ENCODE measurements at regions not wholly inside any gene's neighbourhood (a gene's known extent, or its start where the extent isn't known, plus 50 kb on each side); places are given as distances from the start of the nearest gene placed in this dataset.

DNA sequence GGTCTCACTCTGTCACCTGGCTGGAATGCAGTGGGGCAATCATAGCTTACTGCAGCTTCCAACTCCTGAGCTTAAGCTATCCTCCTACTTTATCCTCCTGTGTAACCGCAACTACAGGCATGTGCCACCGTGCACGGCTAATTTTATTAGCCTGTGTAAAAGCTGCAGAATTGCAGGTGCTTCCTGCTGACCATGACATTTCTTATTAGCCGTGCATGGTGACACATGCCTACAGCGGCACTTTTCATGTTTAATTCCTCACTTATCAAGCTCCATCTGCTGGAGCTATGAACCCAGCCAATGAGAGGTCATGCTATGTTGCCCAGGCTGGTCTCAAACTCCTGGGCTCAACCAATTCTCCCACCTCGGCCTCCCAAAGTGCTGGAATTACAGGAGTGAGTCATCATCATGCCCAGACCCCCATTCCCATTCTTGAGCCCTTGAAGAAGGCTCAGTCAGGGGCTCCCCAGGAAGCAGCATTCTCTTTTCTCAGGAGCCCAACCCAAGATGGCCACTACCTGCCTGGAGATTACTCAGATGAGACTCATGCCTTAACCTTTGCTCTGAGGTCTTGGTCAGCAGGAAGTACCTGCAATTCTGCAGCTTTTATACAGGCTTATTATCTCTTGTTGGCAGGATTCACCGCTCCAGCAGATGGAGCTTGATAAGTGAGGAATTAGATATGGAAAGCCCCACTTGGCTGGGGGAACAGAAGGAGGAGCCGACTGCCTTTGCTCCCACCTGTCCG lies 503.2 kb downstream of the MED13L start:
- DNase-seq: no peak
- peaks cover 5 to 13% of the 10 kb centered on the region in 2 donors for H3K4me1 ChIP-seq
- H3K27ac ChIP-seq: no peak overlapping the region
- H3K9me3 ChIP-seq: no peaks in the 10 kb centered on the region
- H3K36me3 ChIP-seq: no peaks in the 10 kb centered on the region
- intact Hi-C loops (cut with DNase I): no loop called here
- 89 to 91% methylated on average over 9 of the region's 9 CpGs for WGBS, 2 donors
- no peak overlapping the region for H3K4me3 ChIP-seq (replicated peaks in 1 of 3)
- no peak for TF ChIP-seq POLR2A (IDR thresholded peaks at IDR 0.05)
- H3K27me3 ChIP-seq: no peaks in the 10 kb centered on the region

DNA sequence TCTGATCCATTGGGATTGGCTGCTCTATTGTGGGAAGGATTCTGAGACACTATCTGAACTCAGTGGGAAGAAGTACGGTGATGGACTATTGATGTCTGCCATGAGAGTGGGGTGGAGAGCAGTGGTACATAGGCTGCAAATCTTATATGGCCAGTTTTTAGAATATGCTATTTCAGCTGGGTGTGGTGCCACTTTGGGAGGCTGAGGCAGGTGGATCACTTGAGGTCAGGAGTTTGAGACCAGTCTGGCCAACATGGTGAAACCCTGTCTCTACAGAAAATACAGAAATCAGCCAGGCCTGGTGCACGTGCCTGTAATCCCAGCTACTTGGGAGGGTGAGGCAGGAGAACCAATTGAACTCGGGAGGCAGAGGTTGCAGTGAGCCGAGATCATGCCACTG lies 505.9 kb downstream of the MED13L start:
- DNase-seq: peak; percentile 23 to 41
- Histone ChIP-seq H3K27me3 (no peaks in the 10 kb centered on the region), H3K9me3 (no peaks in the 10 kb centered on the region), H3K4me3 (replicated peaks in 1 of 3) (no peak overlapping the region), H3K27ac (no peak overlapping the region), H3K4me1 (peaks cover 5 to 13% of the 10 kb centered on the region in 2 donors), H3K36me3 (no peaks in the 10 kb centered on the region)
- TF ChIP-seq POLR2A (IDR thresholded peaks at IDR 0.05): no peak
- TF ChIP-seq, protein P1, sequence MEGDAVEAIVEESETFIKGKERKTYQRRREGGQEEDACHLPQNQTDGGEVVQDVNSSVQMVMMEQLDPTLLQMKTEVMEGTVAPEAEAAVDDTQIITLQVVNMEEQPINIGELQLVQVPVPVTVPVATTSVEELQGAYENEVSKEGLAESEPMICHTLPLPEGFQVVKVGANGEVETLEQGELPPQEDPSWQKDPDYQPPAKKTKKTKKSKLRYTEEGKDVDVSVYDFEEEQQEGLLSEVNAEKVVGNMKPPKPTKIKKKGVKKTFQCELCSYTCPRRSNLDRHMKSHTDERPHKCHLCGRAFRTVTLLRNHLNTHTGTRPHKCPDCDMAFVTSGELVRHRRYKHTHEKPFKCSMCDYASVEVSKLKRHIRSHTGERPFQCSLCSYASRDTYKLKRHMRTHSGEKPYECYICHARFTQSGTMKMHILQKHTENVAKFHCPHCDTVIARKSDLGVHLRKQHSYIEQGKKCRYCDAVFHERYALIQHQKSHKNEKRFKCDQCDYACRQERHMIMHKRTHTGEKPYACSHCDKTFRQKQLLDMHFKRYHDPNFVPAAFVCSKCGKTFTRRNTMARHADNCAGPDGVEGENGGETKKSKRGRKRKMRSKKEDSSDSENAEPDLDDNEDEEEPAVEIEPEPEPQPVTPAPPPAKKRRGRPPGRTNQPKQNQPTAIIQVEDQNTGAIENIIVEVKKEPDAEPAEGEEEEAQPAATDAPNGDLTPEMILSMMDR (IDR thresholded peaks at IDR 0.05): no peak
- WGBS, 2 donors: 44 to 52% methylated on average over 4 of the region's 4 CpGs
- intact Hi-C loops (cut with DNase I): no loop called here

DNA sequence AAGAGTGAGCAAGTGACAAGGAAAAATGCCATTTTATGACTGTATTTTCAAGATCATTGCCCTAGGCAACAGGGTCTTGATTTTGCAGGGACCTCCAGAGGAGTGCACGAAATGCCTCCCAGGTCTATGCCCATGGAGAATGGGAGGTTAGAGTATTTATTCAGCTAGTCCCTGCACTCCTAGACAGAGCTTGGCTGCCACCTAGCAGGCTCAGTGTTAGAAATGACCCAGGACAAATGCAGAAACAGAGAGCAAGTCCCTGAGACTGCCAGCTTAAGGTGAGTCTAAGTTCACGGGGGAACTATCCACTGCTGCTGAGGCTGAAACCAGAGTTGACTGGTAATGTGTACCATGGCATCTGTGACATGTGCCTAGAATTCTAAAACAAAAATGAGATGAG lies 506.4 kb downstream of the MED13L start:
- WGBS, 2 donors: 48 to 55% methylated on average over 2 of the region's 2 CpGs
- Histone ChIP-seq H3K9me3 (no peaks in the 10 kb centered on the region), H3K4me3 (replicated peaks in 1 of 3) (no peak overlapping the region), H3K4me1 (peaks cover 5 to 13% of the 10 kb centered on the region in 2 donors), H3K36me3 (no peaks in the 10 kb centered on the region), H3K27ac (no peak overlapping the region), H3K27me3 (no peaks in the 10 kb centered on the region)
- intact Hi-C loops (cut with DNase I): no loop called here
- peak; percentile 33 to 35 for DNase-seq
- TF ChIP-seq POLR2A (IDR thresholded peaks at IDR 0.05): no peak
- TF ChIP-seq, protein P1 (IDR thresholded peaks at IDR 0.05): peak in 4 of 6 experiments; percentile 3 to 32 (median 26)

DNA sequence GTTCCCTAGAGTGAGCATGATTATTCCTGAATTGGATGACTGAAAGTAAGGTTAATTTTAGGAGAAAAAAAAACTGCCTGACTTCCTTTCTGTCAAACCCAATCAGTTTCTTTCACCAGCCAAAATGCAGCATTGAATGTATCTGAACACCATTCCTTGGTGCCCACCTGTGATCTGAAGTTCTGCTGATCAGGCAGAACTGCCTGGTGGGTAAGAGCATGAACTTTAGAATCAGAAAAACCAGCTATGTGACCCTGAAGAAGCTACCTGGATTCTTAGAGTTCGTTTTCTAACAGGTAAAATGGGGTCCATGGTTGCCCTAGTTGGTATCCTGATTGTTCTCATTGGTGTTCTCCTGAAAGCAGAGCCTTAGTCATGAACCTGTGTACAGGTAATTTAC lies 506.9 kb downstream of the MED13L start:
- WGBS, 2 donors: 45 to 67% methylated on average over 1 of the region's 1 CpG
- intact Hi-C loops (cut with DNase I): no loop called here
- TF ChIP-seq, protein P1 (IDR thresholded peaks at IDR 0.05): no peak
- no peak for TF ChIP-seq POLR2A (IDR thresholded peaks at IDR 0.05)

DNA sequence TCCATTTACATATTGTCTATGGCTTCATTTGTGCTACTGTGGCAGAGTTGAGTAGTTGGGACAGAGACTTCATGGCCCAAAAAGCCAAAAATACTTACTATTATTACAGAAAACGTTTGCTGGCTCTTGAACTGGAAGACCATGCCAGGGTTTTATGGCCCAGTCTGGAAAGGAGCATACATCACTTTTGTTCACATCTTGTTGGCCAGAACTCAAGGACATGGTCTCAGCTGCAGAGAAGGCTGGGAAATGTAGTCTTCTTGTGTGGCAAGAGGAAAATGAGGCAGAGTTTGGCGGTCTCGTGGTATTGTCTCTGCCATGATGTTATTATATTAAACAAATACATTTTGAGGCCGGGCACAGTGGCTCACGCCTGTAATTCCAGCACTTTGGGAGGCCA lies 509.6 kb downstream of the MED13L start:
- DNase-seq: no peak
- Histone ChIP-seq H3K9me3 (no peaks in the 10 kb centered on the region), H3K4me3 (replicated peaks in 1 of 3) (no peak overlapping the region), H3K36me3 (no peaks in the 10 kb centered on the region), H3K27ac (no peak overlapping the region), H3K4me1 (peaks cover 5 to 13% of the 10 kb centered on the region in 2 donors), H3K27me3 (no peaks in the 10 kb centered on the region)
- no peak for TF ChIP-seq POLR2A (IDR thresholded peaks at IDR 0.05)
- TF ChIP-seq, protein P1 (IDR thresholded peaks at IDR 0.05): no peak
- intact Hi-C loops (cut with DNase I): no loop called here
- WGBS, 2 donors: 74 to 82% methylated on average over 5 of the region's 5 CpGs

More for the DNA sequence above, 506.9 kb downstream of the MED13L start:
- Histone ChIP-seq H3K27ac (no peak overlapping the region), H3K4me1 (peaks cover 5 to 13% of the 10 kb centered on the region in 2 donors), H3K36me3 (no peaks in the 10 kb centered on the region), H3K27me3 (no peaks in the 10 kb centered on the region), H3K4me3 (replicated peaks in 1 of 3) (no peak overlapping the region), H3K9me3 (no peaks in the 10 kb centered on the region)
- DNase-seq: no peak

Measured in thyroid gland (tissue), 4 donors.